Kidney epithelial cell (primary cell): ENCODE measurements at regions not wholly inside any gene's neighbourhood (a gene's known extent, or its start where the extent isn't known, plus 50 kb on each side); places are given as distances from the start of the nearest gene placed in this dataset.
A peak's percentile ranks its signal among the peaks of the same experiment; 100 is the strongest.

Source experiments
- DNase-seq: peaks from one replicate; pipeline ENCODE4 v3.0.0-alpha.2; 2010; ENCODE audit warnings: low read depth
- H3K27me3 ChIP-seq: 2 replicates; pipeline ENCODE4 v1.6.0; 2011; ENCODE audit warnings: low read length; ENCODE audit not compliant: control insufficient read depth, insufficient read depth
- H3K36me3 ChIP-seq: 2 replicates; pipeline ENCODE4 v1.5.1; 2011; ENCODE audit warnings: low read length; ENCODE audit not compliant: control insufficient read depth, insufficient read depth
- H3K4me3 ChIP-seq: 2 replicates; pipeline ENCODE4 v1.5.1; 2011; ENCODE audit warnings: low read depth, mild to moderate bottlenecking, control low read depth, low read length
- CTCF ChIP-seq: IDR thresholded peaks from 2 replicates; pipeline ENCODE4 v1.5.1; 2011; ENCODE audit warnings: mild to moderate bottlenecking, moderate library complexity, low read length, control low read depth, inconsistent platforms; ENCODE audit not compliant: insufficient read depth, poor library complexity, severe bottlenecking

GRCh38 chr7:9200626-9201025 lies 767.2 kb downstream of the NXPH1 start:
- no peak for TF ChIP-seq CTCF
- no peaks in the 10 kb centered on the region for H3K27me3 ChIP-seq
- no peak overlapping the region for H3K4me3 ChIP-seq
- H3K36me3 ChIP-seq: no peaks in the 10 kb centered on the region
- DNase-seq: no peak

- Histone ChIP-seq H3K4me3 (no peak overlapping the region), H3K27me3 (no peaks in the 10 kb centered on the region), H3K36me3 (no peaks in the 10 kb centered on the region)
- no peak for DNase-seq
- no peak for TF ChIP-seq CTCF
Measured at GRCh38 chr7:9201928-9202327, 768.5 kb downstream of the NXPH1 start.

- no peak for TF ChIP-seq CTCF
- no peaks in the 10 kb centered on the region for H3K36me3 ChIP-seq
- peak; percentile 47 for DNase-seq
- H3K27me3 ChIP-seq: no peaks in the 10 kb centered on the region
- H3K4me3 ChIP-seq: no peak overlapping the region
Measured at GRCh38 chr7:9204571-9204970, 771.2 kb downstream of the NXPH1 start.

- no peaks in the 10 kb centered on the region for H3K27me3 ChIP-seq
- no peak overlapping the region for H3K4me3 ChIP-seq
- no peaks in the 10 kb centered on the region for H3K36me3 ChIP-seq
- DNase-seq: no peak
- TF ChIP-seq CTCF: no peak
Measured at GRCh38 chr7:9210114-9210513, 776.7 kb downstream of the NXPH1 start.

- H3K27me3 ChIP-seq: no peaks in the 10 kb centered on the region
- no peak overlapping the region for H3K4me3 ChIP-seq
- no peak for DNase-seq
- no peak for TF ChIP-seq CTCF
- H3K36me3 ChIP-seq: no peaks in the 10 kb centered on the region
Measured at GRCh38 chr7:9217204-9217603, 783.8 kb downstream of the NXPH1 start.

GRCh38 chr7:9226500-9226899 lies 793.1 kb downstream of the NXPH1 start:
- H3K4me3 ChIP-seq: no peak overlapping the region
- DNase-seq: no peak

More at GRCh38 chr7:9226500-9226899, 793.1 kb downstream of the NXPH1 start:
- Histone ChIP-seq H3K36me3 (no peaks in the 10 kb centered on the region), H3K27me3 (no peaks in the 10 kb centered on the region)
- TF ChIP-seq CTCF: no peak
